D721Med (cell line): ENCODE measurements at regions not wholly inside any gene's neighbourhood (a gene's known extent, or its start where the extent isn't known, plus 50 kb on each side); places are given as distances from the start of the nearest gene placed in this dataset.
"Not testable (repeated sequence)": the region's sequence is repeated elsewhere in the genome, so short reads cannot be mapped to it uniquely, and the experiment has no call there.

ENCODE experiments used
- DNase-seq: peaks from one replicate; pipeline ENCODE4 v3.0.0; 2011; ENCODE audit warnings: low spot score; ENCODE audit not compliant: insufficient read length
- FAIRE-seq: peaks from 2 replicates; lab custom pipeline; 2011; peaks lifted over from hg19 to GRCh38; lab: Jason Lieb, UNC
- TF ChIP-seq, protein P1 (sequence below): IDR thresholded peaks from 2 replicates; pipeline ENCODE4 v1.5.1; 2012; ENCODE audit warnings: mild to moderate bottlenecking, control low read depth; ENCODE audit not compliant: insufficient read depth; ENCODE audit errors: missing control alignments

DNA sequence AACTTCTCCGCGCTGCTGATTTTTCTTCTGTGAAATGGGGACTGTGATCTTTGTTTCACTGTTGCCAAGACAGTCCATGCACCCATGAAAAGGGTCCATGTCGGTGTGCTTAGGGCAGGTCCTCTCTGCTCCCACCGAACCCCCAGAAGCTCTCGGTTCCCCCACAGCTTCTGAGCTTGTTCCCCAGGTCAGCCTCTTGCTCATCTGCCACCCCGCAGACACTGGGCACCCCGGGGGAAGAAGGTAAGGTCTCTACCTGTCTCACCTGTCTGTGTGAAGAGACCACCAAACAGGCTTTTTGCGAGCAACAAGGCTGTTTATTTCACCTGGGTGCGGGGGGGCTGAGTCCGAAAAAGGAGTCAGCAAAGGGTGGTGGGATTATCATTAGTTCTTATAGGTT is 66.2 kb upstream of the NANOS1 start:
- FAIRE-seq (no peak), DNase-seq (no peak)
- TF ChIP-seq, protein P1, sequence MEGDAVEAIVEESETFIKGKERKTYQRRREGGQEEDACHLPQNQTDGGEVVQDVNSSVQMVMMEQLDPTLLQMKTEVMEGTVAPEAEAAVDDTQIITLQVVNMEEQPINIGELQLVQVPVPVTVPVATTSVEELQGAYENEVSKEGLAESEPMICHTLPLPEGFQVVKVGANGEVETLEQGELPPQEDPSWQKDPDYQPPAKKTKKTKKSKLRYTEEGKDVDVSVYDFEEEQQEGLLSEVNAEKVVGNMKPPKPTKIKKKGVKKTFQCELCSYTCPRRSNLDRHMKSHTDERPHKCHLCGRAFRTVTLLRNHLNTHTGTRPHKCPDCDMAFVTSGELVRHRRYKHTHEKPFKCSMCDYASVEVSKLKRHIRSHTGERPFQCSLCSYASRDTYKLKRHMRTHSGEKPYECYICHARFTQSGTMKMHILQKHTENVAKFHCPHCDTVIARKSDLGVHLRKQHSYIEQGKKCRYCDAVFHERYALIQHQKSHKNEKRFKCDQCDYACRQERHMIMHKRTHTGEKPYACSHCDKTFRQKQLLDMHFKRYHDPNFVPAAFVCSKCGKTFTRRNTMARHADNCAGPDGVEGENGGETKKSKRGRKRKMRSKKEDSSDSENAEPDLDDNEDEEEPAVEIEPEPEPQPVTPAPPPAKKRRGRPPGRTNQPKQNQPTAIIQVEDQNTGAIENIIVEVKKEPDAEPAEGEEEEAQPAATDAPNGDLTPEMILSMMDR = no peak

DNA sequence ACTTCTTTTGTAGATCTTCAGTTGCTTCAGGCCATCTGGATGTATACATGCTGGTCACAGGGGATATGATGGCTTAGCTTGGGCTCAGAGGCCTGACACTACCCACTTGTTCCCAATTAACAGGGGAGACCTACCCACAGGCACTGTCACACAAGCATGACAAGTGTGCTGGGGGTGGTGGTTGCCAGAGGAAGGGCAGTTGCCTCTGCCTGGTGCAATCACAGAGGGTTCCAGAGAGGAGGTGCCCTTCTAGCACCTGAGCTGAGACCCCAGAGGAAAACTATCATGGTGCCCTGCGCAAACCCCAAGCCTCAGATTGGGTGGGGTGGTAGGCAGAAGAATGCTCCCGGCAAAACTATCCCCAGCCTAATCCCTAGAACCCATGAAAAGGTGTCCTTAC is 65.6 kb upstream of the NANOS1 start:
- TF ChIP-seq, protein P1 = no peak
- DNase-seq (no peak), FAIRE-seq (no peak)

DNA sequence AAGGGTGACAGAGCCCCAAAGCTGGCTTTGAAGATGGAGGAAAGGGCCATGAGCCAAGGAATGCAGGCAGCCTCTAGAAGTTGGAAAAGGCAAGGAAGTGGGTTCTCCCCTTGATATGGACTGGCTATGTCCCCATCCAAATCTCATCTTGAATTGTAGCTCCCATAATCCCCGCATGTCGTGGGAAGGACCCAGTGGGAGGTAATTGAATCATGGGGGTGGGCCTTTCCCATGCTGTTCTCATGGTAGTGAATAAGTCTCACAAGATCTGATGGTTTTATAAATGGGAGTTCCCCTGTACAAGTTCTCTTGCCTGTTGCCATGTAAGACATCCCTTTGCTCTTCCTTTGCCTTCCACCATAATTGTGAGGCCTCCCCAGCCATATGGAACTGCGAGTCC is 65.0 kb upstream of the NANOS1 start:
- DNase-seq, FAIRE-seq: not testable (repeated sequence)

DNA sequence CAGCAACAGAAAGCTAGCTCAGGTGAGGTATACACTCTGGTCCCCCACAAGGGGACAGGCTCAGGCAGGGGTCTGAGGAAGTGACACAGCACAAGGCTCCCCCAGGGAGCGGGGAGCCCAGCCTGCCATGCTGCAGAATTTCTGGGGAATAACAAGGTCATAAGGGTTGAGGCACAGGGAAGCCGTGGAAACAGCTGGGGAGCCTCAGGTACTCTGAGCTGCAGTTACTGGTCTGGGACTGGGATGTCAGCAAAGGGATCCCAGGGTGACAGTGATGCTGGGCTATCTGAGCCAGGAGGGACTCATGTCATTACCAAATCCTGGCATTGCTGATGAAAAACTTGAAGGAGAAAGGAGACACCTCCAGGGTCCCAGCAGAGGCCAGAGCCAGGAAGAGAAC is 64.4 kb upstream of the NANOS1 start:
- FAIRE-seq (no peak), DNase-seq (no peak)
- TF ChIP-seq, protein P1 = no peak

DNA sequence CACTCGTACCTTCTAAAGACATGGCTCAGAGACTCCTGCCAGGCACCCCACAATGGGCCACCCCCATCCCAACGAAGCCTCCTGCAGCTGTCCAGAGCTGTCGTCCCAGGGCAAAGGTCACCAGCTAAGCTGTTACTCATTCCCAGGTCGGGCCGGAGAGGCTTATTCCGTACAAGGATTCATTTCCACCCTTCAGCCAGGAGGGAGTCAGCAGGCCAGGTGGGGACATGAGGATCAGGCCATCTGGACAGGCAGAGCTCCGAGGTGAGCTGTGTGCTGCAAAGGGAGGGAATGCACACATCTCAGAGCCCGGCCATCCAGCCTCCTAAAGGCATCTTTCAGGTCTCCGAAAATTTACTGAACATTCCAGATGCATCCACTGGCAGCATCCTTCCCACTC is 63.9 kb upstream of the NANOS1 start:
- TF ChIP-seq, protein P1 = no peak
- FAIRE-seq (no peak), DNase-seq (no peak)

DNA sequence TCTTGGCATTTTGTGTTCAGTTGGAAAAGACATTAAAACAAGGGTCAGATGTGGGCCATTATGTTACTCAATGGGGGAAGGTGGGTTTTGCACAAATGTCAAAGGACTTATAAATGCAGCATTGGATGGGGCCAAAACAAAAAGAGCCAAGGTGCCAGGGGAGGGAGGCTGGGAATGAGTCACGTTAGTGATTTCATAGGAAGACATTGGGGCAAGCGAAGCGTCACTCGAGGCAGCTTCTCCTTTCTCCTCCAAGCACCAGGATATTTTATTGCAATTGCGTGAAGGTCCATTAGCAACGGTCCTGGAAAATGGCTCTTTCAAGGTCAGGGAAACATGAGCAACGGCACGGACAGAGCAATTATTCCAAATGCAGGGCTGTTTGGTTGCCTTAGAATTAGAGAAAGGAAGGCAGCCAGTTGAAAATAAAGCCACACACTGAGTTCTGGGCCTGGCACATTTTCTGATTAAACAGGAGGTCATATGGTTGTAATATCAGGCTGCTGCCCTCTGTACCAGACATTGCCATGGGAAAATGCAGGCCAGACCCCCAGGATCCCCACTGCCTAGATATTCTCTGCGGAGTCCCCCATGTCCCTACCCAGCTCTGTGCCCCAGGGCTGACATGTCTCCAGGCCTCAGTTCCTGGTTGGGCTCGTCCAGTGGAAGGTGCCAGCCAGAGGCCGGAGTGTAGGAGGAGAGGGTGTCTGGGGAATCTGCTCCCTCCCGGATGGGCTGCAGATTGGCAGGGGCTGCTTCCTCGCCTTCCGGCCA is 63.3 kb upstream of the NANOS1 start:
- FAIRE-seq = no peak
- no peak for DNase-seq
- TF ChIP-seq, protein P1 = no peak

DNA sequence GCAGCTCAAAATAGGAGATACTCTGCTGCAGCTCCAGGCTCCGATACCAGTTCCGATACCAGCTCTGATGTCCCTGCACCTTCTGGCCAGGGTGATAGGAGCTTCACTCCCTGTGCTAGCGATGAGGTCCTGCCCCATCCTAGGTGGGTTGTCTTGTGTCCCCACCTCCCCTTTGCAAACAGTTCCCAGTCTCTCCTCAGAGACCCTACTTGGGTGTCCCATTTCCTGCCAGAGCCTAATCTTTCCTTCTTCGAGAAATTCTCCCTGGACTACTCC is 62.7 kb upstream of the NANOS1 start:
- TF ChIP-seq, protein P1 = no peak
- DNase-seq (no peak), FAIRE-seq (no peak)

DNA sequence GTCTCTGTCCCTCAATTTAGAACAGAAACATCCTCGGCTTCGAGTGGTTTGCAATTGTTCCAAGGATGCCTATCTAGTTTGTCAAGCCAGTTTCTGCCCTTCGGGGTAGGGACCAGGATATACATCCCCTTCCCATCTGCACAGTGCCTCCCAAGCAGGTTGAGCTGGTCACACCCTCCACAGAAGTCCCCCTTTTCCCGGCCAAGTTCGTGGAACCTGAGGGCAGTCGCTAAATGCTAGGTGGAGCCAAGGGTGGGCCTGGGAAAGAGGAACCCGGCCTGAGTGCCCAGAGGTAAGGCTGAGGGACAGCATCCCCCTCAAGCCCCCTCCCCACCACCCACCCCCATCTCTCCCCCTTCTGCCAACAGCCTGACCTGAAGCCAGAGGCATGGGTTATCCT is 62.4 kb upstream of the NANOS1 start:
- FAIRE-seq (no peak), DNase-seq (no peak)
- TF ChIP-seq, protein P1 = no peak
